Glomerular endothelial cell (primary cell): ENCODE measurements at regions not wholly inside any gene's neighbourhood (a gene's known extent, or its start where the extent isn't known, plus 50 kb on each side); places are given as distances from the start of the nearest gene placed in this dataset.

Experiments
- DNase-seq: peaks from one replicate; pipeline ENCODE4 v3.0.0-alpha.2; 2011; ENCODE audit warnings: low read depth, low spot score; ENCODE audit errors: extremely low read depth

DNA sequence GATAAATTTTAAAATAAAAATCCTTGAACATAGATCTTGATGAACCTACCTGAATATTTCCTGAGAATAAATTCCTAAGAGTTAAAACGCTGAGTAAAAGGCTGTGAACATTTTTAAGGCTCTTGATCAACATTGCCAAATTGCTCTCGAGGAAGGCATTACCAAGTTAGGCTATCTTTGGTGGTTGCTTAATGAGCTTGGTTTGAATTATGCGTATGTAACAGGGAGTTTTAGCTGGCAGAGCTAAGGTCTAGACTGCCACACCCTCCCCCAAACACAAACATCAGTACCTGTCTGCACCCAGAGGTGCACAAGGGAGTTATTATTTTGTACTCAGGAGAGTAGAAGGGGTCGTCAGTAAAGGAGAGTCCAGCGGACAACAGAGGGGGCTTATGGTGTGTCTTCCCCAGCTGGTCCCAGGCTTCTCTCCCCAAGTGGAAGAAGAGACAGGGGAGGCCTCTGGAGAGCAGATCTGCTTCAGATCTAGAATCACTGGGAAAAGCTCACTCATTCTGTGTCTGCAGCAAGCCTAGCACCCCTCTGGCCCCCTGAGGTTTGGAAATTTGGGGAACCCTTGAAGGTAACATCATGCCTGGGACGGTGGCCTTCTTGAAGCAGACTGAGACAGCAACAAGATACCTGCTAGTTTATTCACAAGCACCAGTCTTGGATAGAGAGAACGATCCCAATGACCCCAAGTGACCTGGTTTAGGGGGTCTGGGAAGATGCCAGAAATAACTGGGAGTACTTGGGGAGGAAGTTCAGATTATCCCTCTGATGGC, 197.2 kb upstream of the ID2 start:
- DNase-seq: no peak

DNA sequence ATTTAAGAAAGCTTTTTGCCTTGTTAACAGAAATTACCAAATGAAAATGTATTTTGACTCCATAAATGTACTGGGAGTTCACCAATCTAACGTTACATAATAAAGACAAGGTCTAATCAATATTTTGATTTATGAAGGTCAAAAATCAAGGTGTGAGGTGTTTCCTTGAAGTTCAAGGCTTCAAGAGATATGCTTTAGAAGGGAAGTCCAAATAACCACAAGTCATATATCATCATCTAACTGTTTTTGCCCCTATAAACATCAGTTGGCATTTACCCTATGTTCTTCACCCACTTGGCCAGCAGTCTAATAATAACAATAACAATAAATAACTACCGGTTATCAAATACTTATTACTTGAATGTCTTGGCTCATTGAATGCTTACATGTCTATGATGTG, 196.1 kb upstream of the ID2 start:
- no peak for DNase-seq

DNA sequence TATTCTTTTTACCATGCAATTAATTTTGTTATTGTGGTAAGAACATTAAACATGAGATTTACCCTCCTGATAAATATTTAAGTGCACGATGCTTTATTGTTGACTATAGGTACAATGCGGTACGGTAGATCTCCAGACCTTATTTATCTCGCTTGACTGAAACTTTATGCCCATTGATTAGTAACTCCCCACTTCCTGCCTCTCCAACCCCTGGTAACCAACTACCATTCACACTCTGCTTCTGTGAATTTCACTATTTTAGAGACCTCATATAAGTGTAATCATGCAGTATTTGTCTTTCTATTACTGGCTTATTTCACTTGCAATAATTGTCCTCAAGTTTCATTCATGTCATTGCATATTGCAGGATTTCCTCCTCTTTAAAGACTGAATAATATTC, 195.7 kb upstream of the ID2 start:
- no peak for DNase-seq

DNA sequence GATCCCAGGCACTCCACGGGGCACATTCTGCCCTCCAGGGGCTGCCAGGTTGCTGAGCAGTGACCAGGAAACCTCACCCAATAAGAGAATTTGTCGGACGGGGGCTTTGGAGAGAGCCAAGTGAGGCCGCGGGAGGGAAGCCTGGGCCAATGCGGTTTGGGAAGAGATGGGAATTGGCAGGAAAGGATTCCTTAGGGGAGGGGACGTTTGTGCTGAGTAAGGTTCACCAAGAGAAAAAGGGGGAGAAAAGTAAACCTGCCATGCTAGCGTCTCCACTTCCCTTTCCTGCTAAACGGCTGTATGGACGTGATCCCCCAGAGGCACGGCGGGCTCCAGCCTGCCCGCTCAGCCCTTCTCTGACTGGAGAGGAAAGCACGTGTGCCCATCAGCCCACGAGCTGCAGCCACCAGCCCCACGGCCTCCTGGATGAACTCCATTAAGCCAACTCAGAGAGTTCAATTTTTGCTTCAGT, 194.4 kb upstream of the ID2 start:
- DNase-seq: no peak

DNA sequence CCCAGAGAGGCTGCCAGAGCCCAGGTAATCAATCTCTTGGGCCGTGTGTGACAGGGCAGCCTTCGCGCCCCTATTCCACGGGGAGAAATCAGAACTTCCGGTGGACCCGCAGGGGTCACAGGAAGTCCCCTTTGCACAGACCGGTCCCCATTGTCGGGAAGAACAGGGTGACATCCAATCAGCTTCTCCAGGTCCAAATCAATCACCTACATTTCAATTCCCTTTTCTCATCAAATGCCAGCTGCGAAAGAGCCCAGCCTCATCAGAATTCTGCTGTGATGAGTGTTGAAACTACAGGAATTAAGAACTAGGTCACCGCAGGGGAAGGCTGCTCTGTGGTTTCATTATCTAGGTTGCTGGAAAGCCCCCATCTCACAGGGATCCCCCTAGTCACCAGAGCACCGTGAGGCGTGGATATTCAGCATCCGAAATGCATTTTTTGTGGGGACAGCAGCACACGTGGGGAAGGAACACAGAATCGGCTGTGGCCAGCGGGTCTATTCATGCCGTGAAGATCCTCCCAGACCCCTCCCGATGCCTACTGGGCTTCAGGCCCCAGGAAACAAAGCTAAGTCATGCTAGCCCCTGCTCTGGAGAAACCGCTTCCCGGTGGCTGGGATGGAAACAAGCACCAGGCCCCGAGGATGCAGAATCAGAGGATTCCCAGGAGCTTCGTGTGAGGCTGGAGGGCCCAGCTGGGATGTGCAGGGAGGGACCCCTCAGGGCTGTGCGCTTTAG, 193.7 kb upstream of the ID2 start:
- DNase-seq: no peak

DNA sequence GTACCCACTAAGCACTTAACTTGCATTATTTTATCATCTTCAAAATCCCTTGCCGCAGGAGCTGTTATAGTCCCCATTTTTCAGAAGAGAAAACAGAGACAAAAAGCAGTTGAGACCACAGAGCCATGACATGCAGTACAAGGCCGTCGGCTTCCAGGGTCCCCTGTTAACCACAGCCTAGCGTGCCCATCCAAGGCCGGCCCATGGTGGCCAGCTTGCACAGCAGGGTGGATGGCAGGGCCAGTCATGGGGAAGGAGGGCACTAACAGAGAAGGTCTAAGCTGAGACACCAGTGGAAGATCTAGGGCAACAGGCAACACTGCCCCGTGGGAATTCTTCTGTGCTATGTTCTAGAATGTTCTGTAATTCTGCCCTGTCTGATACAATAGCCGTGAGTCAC, 192.6 kb upstream of the ID2 start:
- no peak for DNase-seq

DNA sequence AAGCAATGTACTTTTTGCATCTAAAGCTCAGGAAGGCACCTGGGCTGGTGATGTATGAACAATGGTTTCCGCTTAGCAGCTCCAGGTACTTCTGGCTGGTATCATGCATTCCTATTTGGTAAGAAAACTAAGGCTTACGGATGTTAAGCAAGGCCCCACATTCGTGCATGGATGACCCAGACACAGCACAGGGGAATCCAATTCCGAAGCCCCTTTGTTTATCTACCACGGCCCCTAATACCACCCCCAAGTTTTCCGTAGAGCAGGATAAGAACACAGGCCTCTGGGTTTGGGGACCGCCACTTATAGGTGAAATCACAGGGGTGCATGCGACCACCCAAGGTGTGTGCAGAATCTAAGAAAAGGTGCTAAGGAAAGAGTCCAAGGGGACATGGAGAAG, 192.1 kb upstream of the ID2 start:
- no peak for DNase-seq

DNA sequence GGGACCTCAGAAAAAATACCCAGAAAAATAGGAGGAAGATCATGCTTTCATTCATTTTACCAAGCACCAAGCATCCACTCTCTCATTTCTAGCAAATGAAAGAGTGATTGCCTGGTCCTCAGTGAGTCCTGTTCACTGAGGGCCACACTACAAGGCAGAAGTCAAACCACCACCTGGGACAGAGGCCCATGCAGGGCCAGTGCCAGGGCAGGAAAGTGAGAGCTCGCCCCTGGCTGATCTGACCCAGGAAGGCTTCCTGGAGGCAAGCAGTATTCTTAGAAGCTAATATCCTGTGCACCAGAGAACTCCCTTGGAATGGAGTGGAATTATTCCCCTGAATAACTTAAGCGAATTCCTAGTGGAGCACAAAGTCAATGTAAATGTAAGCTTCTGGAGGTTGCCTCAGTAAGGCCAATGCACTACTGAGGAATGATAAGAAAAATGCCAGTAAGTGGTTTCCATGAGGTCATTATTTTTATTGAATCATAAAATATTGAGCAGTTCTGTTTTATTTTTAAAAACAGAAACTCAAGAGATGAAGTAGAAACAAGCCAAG, 191.6 kb upstream of the ID2 start:
- DNase-seq: no peak

DNA sequence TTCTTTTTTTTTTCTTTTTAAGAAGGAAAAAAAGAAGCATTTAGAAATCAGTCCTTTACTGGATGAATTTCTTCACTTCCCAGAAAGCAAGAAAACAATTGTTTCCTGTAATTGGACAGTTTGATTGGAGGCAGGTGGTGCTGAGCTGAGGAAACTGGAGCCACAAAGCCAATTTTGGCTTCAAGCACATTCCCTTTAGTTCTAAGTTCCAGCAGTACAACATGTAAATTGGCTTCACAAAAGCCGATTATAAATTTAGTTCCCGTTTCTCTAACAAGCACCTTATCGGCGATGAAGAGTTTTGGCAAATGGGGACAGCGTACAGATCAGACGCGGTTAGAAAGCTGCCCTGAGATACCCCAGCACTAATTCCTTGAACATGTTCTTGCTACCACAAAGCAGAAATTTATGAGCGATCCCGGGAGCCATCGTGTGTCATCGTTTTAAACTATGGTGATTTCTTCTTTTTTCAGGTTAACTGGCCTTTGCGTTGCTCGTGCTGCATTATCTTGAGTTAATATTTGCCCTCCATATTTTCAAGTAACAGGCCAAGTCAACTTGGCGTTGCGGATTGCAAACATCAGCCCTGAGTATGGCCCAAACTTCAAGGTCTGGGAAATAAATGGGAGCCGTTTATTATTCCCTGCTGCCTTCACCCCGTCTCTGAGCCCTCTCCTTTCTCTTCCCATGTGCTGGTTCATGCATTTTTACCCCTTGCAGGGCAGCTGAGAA, 190.4 kb upstream of the ID2 start:
- DNase-seq: no peak

DNA sequence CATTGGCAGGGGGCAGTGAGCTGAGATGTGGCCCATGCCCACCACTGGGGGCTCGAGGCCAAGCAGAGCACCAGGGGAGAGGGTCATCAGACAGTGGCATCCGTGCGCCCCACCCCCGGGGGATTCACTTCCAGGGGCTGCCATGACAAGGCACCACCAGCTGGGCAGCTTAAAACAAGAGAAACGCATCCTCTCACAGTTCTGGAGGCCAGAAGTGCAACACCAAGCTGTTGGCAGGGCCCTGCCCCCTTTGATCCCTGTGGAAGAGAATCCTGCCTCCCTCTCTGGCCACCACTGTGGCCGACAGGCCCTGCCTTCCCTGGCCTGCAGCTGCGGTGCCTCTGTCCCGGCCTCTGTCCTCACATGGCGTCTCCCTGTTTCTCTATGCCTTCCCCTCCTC, 187.7 kb upstream of the ID2 start:
- DNase-seq: no peak

DNA sequence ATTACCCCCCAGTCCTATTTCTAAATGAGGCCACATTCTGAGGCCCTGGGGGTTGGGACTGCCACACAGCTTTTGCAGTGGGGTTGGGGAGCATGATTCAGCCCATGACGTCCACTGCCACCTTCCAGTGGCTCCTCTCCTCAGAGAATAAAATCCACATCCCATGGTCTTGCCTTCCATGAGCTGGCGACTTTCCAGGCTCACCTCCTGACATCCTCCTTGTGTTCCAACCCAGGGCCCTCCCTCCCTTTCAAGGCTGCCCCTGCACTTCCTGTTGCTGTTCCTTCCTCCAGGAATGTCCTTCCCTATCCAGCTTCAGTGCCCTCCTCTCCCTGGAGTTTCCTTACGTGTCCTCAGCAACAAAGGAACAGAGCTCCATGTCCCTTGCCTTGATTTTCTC, 187.3 kb upstream of the ID2 start:
- DNase-seq: no peak

DNA sequence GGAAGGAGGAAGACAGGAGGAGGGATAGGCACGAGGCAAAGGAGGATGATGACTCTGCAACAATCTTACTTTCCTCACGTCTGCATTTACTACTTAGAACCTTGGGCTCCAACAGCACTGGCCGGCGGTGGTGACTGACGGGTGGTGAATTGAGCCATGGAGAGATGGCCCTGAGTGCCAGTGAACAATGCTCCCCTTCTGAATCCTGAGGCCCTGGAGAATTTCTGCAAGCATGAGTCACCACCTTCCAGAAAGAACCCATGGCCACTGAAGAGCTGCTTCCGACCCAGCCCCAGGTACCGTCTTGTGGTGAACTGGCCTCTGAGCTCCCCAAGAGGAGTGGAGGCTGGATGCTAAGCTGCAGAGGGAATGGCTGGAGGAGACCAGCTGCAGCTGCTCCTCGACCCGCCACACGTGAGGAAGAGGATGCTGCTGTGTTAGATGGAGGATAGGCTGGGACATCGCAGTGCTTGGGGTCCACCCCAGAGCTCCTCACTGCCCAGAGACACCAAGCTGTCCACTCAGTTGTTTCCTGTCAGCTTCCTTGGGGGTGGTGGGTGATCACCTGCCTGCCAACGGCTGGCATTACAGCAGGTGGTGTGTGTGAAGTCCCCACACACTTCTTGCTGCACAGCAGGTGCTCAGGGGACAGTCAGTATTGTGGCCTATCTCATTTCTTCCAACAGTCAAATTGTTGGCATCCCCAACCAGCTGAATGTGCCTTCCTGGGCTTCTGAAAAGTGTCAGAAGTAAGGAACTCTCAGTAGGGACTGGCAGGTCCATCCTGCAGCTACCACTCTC, 186.5 kb upstream of the ID2 start:
- DNase-seq: no peak

DNA sequence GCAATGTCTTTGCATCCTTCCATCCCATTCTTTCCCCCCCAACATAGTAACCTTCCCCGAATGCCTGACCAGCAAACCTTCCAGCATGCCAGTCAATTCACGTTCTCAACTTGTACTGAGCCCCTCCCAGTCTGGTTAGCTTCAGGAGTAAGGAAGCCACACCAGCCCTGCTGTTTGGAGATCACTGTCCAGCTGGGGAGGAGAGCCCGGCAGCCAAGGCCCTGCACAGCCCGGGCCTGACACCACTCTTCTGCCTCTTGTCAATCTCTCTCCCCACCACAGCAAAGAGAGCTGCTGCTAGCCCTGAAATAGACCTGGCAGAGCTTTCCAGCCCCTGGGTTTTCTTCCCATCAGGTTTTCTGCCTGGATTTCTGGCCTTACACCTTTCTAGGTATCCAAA, 185.8 kb upstream of the ID2 start:
- no peak for DNase-seq

DNA sequence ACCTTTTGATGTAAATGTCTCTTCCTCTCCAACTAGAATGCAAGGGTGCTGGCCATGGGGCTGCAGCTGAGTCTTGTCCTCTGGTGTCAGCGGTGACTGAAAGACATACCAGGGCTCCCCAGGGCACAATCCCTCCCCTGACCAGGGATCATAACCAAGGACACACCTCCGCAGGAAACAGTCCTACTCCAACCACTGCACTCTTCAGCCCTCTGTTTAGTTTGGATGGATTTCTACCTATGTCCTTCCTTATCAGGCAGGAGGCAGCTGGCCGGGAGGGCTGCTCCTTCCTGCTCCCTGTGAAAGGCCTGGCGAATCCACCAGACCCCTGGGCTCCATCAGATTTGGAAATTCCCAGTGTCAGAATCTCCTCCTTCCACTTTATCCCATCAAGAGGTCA, 185.2 kb upstream of the ID2 start:
- no peak for DNase-seq

DNA sequence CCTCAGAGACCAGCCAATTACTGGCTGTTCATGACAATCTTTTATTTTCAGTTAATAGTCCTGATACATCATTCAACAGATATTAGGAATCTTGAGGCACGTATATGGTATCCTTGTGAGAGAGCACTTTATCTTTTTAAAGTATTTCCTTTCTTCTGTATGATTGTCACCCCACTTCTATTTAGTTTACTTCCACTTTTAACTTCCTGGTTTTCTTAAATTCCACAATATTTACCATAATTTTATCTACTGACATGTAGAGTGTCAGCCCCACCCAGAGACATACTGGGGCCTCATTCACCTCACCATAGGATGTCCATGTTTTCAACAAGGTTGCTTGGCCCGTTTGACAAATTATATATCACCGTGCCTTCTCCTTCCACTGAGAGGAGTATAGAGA, 182.9 kb upstream of the ID2 start:
- no peak for DNase-seq

DNA sequence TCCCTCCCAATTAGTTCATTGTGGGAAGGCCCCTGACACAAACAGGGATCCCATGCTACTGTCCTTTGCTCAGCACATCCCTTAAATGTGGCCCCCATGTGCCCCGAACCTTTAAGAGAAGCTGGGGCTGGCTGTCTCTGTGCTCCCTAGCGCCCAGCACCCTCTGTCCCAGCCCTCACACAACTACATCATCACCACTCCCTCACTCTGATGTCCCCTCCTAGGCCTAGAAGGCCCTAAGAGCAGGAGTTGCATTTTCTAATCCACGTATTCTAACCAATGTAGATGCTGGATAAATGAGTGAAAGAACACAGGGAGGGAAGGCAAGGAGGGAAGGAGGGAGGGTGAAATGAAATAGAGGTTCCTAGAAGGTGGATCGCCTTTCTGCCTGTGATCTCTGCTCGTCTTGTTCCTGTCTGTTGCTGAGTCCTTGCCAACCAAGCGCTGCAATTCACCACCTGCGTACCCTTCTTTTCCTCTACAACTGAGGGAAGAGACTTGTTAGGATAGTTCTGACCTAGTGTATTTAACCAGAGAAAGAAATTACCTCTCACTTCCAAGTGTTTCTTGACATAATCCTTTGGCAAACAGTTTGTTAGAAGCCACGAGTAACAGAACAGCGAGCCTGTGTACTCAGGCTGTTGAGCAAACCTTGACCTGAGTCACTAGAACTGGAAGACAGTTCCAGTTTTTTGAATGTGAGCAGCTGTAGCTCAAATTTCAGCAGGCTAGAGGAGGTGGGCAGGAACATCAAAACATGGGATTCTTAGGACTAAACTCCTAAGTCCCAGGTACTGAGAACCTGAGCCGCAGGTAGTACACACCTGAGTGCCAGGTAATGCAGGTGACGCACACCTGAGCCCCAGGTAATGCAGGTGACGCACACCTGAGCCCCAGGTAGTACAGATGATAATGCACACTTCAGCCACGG, 181.5 kb upstream of the ID2 start:
- no peak for DNase-seq

DNA sequence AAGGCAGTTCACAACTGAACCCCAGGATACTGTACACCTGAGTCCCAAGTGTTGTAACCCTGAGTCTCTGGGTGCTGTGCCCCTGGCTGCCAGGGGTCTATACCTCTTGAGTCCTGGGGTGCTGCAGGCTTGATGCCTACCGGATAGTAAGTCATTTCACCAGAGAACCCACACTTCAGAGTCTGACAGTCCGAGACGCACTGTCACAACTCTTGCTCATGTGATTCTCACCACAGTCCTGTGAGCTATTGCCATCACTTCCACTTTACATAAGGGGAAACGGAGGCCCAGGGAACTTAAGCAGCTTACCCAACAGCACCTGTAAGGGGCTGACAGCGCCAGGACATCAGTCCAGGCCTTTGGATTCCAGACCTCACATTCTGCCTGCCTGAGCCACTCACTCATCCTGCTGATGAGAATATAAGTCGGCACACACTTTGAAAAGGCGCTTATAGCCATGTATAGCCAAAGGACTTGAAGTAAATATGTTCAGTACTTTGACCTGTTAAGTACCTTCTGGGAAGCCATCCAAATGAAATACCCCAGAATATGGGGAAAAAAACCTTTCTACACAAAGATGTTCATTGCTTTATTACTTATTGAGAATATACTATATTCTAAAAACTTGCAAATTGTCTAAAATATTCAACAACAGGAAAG, 180.7 kb upstream of the ID2 start:
- no peak for DNase-seq

DNA sequence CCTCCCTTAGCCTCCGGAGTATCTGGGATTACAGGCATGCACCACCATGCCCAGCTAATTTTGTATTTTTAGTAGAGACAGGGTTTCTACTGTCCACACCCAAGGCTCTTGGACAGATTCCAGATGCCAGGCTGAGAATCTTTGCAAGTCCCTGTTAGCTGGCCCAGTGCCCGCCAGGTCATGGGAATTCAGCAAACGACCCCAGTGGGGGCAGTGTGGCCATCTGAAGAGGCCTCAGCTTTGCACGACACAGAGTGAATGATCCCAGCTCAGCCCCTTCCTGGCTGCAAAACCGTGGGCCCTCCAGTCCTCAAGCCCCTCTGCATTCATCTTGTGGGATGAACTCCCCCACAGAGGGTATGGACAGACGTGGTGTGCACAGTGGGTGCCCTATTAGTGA, 179.5 kb upstream of the ID2 start:
- DNase-seq: no peak

DNA sequence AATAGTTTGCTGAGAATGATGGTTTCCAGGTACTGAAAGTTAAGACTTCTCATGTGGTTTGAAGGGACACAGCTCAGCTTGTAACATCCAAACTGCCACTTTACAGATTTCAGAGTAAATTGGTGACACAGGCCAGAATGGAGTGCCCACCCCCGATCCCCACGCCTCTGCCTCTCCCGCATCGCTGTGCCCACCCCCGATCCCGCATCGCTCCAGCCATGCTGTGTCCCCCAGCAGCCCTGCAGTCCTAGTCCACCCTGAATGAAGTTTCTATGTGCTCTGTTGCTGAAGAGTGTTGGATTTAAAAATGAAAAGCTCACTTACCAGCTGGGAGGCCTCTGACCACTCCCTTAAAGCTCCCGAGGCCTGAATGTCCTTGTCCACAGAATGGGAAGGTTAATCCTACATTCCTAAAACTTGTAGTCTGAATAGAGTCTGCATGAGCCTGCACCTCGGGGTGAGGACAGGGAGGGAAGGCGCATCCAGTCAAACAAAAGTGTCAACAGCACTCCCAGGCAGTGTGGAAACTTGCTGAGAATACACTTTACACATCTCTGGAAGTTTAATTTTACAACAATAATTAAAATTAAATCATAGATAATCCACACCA, 176.4 kb upstream of the ID2 start:
- no peak for DNase-seq
